Activated T-cell treated with anti-CD3 and anti-CD28 coated beads for 48 hours (primary cell): ENCODE measurements at regions not wholly inside any gene's neighbourhood (a gene's known extent, or its start where the extent isn't known, plus 50 kb on each side); places are given as distances from the start of the nearest gene placed in this dataset.

Experiments
- DNase-seq: peaks from one replicate; pipeline ENCODE4 v3.0.0-alpha.2; 2020; ENCODE audit warnings: low read depth

- no peak for DNase-seq
These were observed 598.8 kb downstream of the PLPP3 start for GRCh38 chr1:55980582-55980981.

GRCh38 chr1:55974714-55975441 lies 604.5 kb downstream of the PLPP3 start:
- DNase-seq = no peak

GRCh38 chr1:55970526-55971110 lies 608.7 kb downstream of the PLPP3 start:
- DNase-seq = no peak

- no peak for DNase-seq
These were observed 610.0 kb downstream of the PLPP3 start for GRCh38 chr1:55969322-55969721.

- no peak for DNase-seq
These were observed 610.7 kb downstream of the PLPP3 start for GRCh38 chr1:55968661-55969060.

GRCh38 chr1:55965981-55966461 lies 613.3 kb downstream of the PLPP3 start:
- DNase-seq = no peak

GRCh38 chr1:55962472-55962871 lies 616.9 kb downstream of the PLPP3 start:
- DNase-seq = no peak

- DNase-seq = no peak
These were observed 620.2 kb downstream of the PLPP3 start for GRCh38 chr1:55959136-55959548.

- DNase-seq = no peak
These were observed 620.9 kb downstream of the PLPP3 start for GRCh38 chr1:55958498-55958897.

- no peak for DNase-seq
These were observed 622.1 kb downstream of the PLPP3 start for GRCh38 chr1:55957276-55957675.

- no peak for DNase-seq
These were observed 624.2 kb downstream of the PLPP3 start for GRCh38 chr1:55955016-55955621.

GRCh38 chr1:55951291-55951690 lies 628.1 kb downstream of the PLPP3 start:
- no peak for DNase-seq

GRCh38 chr1:55947446-55947845 lies 631.9 kb downstream of the PLPP3 start:
- DNase-seq = no peak

- DNase-seq = no peak
These were observed 635.5 kb downstream of the PLPP3 start for GRCh38 chr1:55943721-55944435.

GRCh38 chr1:55943012-55943411 lies 636.4 kb downstream of the PLPP3 start:
- no peak for DNase-seq

GRCh38 chr1:55939866-55940265 lies 639.5 kb downstream of the PLPP3 start:
- DNase-seq = no peak

- no peak for DNase-seq
These were observed 640.5 kb downstream of the PLPP3 start for GRCh38 chr1:55938861-55939260.

GRCh38 chr1:55938376-55938850 lies 641.0 kb downstream of the PLPP3 start:
- DNase-seq = no peak

GRCh38 chr1:55937840-55938375 lies 641.5 kb downstream of the PLPP3 start:
- no peak for DNase-seq

- no peak for DNase-seq
These were observed 644.1 kb downstream of the PLPP3 start for GRCh38 chr1:55935236-55935635.

GRCh38 chr1:55932402-55932801 lies 647.0 kb downstream of the PLPP3 start:
- no peak for DNase-seq
